HCT116 (cell line): ENCODE measurements at regions not wholly inside any gene's neighbourhood (a gene's known extent, or its start where the extent isn't known, plus 50 kb on each side); places are given as distances from the start of the nearest gene placed in this dataset.

ENCODE experiments used
- ATAC-seq: fragments of 200-7000 bp; cut with Tn5 transposase; 2 replicates; pipeline ENCODE4 v1.9.1; 2020; ENCODE audit warnings: mild to moderate bottlenecking, moderate library complexity
- BruUV-seq: library from RNA; stranded (reverse); fragments of 400-500 nt; replicated peaks from 2 replicates; lab custom pipeline; 2021; lab: Mats Ljungman, UMichigan
- CTCF ChIA-PET: fragments of 300-600 bp; sonication (Branson Sonifier 250); formaldehyde crosslinking; loops from one replicate; lab custom pipeline; 2021; ENCODE audit warnings: antibody characterized with exemption; lab: Charles Lee
- POLR2A ChIA-PET: fragments of 300-600, 350-600 bp; sonication (Branson Sonifier 250); formaldehyde crosslinking; loops from one replicate; lab custom pipeline; 2021; ENCODE audit warnings: antibody characterized with exemption; lab: Charles Lee
- RAD21 ChIA-PET, 2 experiments: fragments of 300-600 bp; sonication (Branson Sonifier 250); formaldehyde crosslinking; loops; one replicate each; lab custom pipeline; 2023; ENCODE audit warnings: low total read pairs in 2 of 2; ENCODE audit not compliant: uncharacterized antibody in 2 of 2, unreplicated experiment in 2 of 2, low non-redundant PET in 1 of 2; lab: Charles Lee
- DNase-seq: peaks from one replicate; pipeline ENCODE4 v3.0.0-alpha.2; 2010; ENCODE audit warnings: low read depth, low spot score
- H2AFZ ChIP-seq: fragments of 200-600 bp; shearing (Covaris generic), sonication (generic); 2 replicates; pipeline ENCODE4 v1.6.1; 2017; ENCODE audit warnings: low read depth, mixed run types, mixed read lengths, antibody characterized with exemption, low read length; ENCODE audit not compliant: poor library complexity, severe bottlenecking
- H3K27ac ChIP-seq: 2 replicates; pipeline ENCODE4 v1.5.1; 2012; ENCODE audit warnings: low read depth, low read length
- H3K27me3 ChIP-seq: fragments of 200-600 bp; sonication (generic); 2 replicates; pipeline ENCODE4 v1.6.1; 2016; ENCODE audit warnings: mixed run types, low read length, mixed read lengths; ENCODE audit not compliant: insufficient read depth
- H3K36me3 ChIP-seq, 2 experiments: fragments of 200-500 bp in 1 of 2; fragments of 200-600 bp in 1 of 2; sonication (Bioruptor generic) in 1 of 2; sonication (generic) in 1 of 2; 2 replicates each; pipeline versions ENCODE4 v1.5.1 to v1.6.1; 2014 to 2016; ENCODE audit warnings: low read length in 2 of 2, inconsistent platforms in 1 of 2, mixed read lengths in 1 of 2, mixed run types in 1 of 2; ENCODE audit not compliant: insufficient read depth in 2 of 2, control insufficient read depth in 1 of 2
- H3K4me1 ChIP-seq, 2 experiments: fragments of 200-600 bp in 1 of 2; sonication (generic) in 1 of 2; 2 replicates each; pipeline versions ENCODE4 v1.5.1 to v1.6.1; 2012 to 2017; ENCODE audit warnings: low read length in 2 of 2, inconsistent platforms in 1 of 2, mild to moderate bottlenecking in 1 of 2, mixed read lengths in 1 of 2, mixed run types in 1 of 2, moderate library complexity in 1 of 2; ENCODE audit not compliant: insufficient read depth in 2 of 2, control insufficient read depth in 1 of 2
- H3K4me2 ChIP-seq: fragments of 200-600 bp; sonication (generic); 2 replicates; pipeline ENCODE4 v1.6.1; 2017; ENCODE audit warnings: mixed run types, low read length, mixed read lengths
- H3K4me3 ChIP-seq, 2 experiments: fragments of 200-600 bp in 1 of 2; sonication (generic) in 1 of 2; replicated peaks in 1 of 2; 2 replicates each; pipeline ENCODE4 v1.5.1; 2011 to 2016; ENCODE audit warnings: low read length in 2 of 2, control low read depth in 1 of 2, low read depth in 1 of 2, mild to moderate bottlenecking in 1 of 2, mixed read lengths in 1 of 2, mixed run types in 1 of 2
- H3K79me2 ChIP-seq: fragments of 200-600 bp; sonication (generic); 2 replicates; pipeline ENCODE4 v1.6.1; 2017; ENCODE audit warnings: mild to moderate bottlenecking, mixed run types, low read length, moderate library complexity, mixed read lengths; ENCODE audit not compliant: insufficient read depth
- H3K9ac ChIP-seq: fragments of 200-600 bp; sonication (generic); 2 replicates; pipeline ENCODE4 v1.6.1; 2016; ENCODE audit warnings: low read length, mixed read lengths
- H3K9me2 ChIP-seq: fragments of 200-600 bp; sonication (generic), shearing (Covaris generic); 2 replicates; pipeline ENCODE4 v1.6.1; 2017; ENCODE audit warnings: mixed run types, mild to moderate bottlenecking, moderate library complexity; ENCODE audit not compliant: insufficient read depth
- H3K9me3 ChIP-seq, 2 experiments: fragments of 200-500 bp in 1 of 2; fragments of 200-600 bp in 1 of 2; sonication (Bioruptor generic) in 1 of 2; sonication (generic) in 1 of 2; 2 replicates each; pipeline ENCODE4 v1.6.1; 2014 to 2017; ENCODE audit warnings: low read length in 2 of 2, mixed read lengths in 2 of 2, inconsistent platforms in 1 of 2, low read depth in 1 of 2, mild to moderate bottlenecking in 1 of 2, mixed run types in 1 of 2, moderate library complexity in 1 of 2; ENCODE audit not compliant: control insufficient read depth in 1 of 2, insufficient read depth in 1 of 2
- H4K20me1 ChIP-seq: fragments of 200-600 bp; sonication (generic), shearing (Covaris generic); 2 replicates; pipeline ENCODE4 v1.6.1; 2017; ENCODE audit warnings: mixed run types, mild to moderate bottlenecking, moderate library complexity; ENCODE audit not compliant: insufficient read depth
- CBX3 ChIP-seq: IDR thresholded peaks from 2 replicates; pipeline ENCODE4 v1.6.1; 2012; ENCODE audit warnings: low read depth
- EGR1 ChIP-seq: IDR thresholded peaks from 2 replicates; pipeline ENCODE4 v1.6.1; 2012; ENCODE audit warnings: low read depth
- EZH2 ChIP-seq: fragments of 200-600 bp; sonication (generic); IDR thresholded peaks from 2 replicates; pipeline ENCODE4 v1.6.1; 2017; ENCODE audit warnings: antibody characterized with exemption, mixed run types
- FOSL1 ChIP-seq: IDR thresholded peaks from 2 replicates; pipeline ENCODE4 v1.6.1; 2012; ENCODE audit warnings: low read depth
- JUND ChIP-seq: IDR thresholded peaks from 2 replicates; pipeline ENCODE4 v1.6.1; 2012
- POLR2A ChIP-seq: IDR thresholded peaks from 2 replicates; pipeline ENCODE4 v1.7.0; 2011; ENCODE audit warnings: borderline replicate concordance; ENCODE audit not compliant: insufficient read depth, insufficient read length; ENCODE audit errors: extremely low read depth
- POLR2AphosphoS5 ChIP-seq: IDR thresholded peaks from 2 replicates; pipeline ENCODE4 v1.6.1; 2011; ENCODE audit warnings: mild to moderate bottlenecking, low read depth, low read length, moderate library complexity
- RAD21 ChIP-seq: IDR thresholded peaks from 2 replicates; pipeline ENCODE4 v1.6.1; 2012; ENCODE audit warnings: low read depth, mild to moderate bottlenecking
- REST ChIP-seq: IDR thresholded peaks from 2 replicates; pipeline ENCODE4 v1.6.1; 2012; ENCODE audit warnings: low read depth
- SIN3A ChIP-seq: IDR thresholded peaks from 2 replicates; pipeline ENCODE4 v1.6.1; 2012; ENCODE audit warnings: low read depth
- SP1 ChIP-seq: IDR thresholded peaks from 2 replicates; pipeline ENCODE4 v1.6.1; 2012; ENCODE audit warnings: low read depth
- SRF ChIP-seq: IDR thresholded peaks from 2 replicates; pipeline ENCODE4 v1.6.1; 2012; ENCODE audit warnings: low read depth
- TCF7L2 ChIP-seq: IDR thresholded peaks from 2 replicates; pipeline ENCODE4 v1.7.0; 2011; ENCODE audit warnings: borderline replicate concordance, inconsistent platforms; ENCODE audit not compliant: insufficient read depth, insufficient read length; ENCODE audit errors: extremely low read depth
- ZBTB33 ChIP-seq: IDR thresholded peaks from 2 replicates; pipeline ENCODE4 v1.6.1; 2011; ENCODE audit warnings: mild to moderate bottlenecking, low read length, moderate library complexity; ENCODE audit not compliant: insufficient replicate concordance; ENCODE audit errors: extremely low read depth
- ZFX ChIP-seq: fragments of 450-650 bp; IDR thresholded peaks from 2 replicates; pipeline ENCODE4 v1.6.1; 2017
- ZNF274 ChIP-seq: fragments of 200-500 bp; sonication (Bioruptor generic); IDR thresholded peaks from 2 replicates; pipeline ENCODE4 v1.6.1; 2014; ENCODE audit warnings: mild to moderate bottlenecking, low read depth, low read length, inconsistent platforms
- intact Hi-C: fragments of 100-400 bp; cut with micrococcal nuclease; formaldehyde crosslinking; loops from 2 replicates; pipeline ENCODE4 v1.10.0; 2022
- TF ChIP-seq, protein P1 (sequence below), 3 experiments: fragments of 200-600 bp in 1 of 3; sonication (generic) in 1 of 3; IDR thresholded peaks in 2 of 3; conservative IDR thresholded peaks in 1 of 3; 2 replicates each; pipeline ENCODE4 v1.5.1; 2012 to 2017; ENCODE audit warnings: low read depth in 2 of 3, low read length in 2 of 3, antibody characterized with exemption in 1 of 3, borderline replicate concordance in 1 of 3, control low read depth in 1 of 3, mild to moderate bottlenecking in 1 of 3, mixed read lengths in 1 of 3, mixed run types in 1 of 3, moderate library complexity in 1 of 3; ENCODE audit not compliant: insufficient read depth in 1 of 3
- TF ChIP-seq, protein P2 (sequence below): IDR thresholded peaks from 2 replicates; pipeline ENCODE4 v1.6.1; 2012
- TF ChIP-seq, protein P3 (sequence below): IDR thresholded peaks from 2 replicates; pipeline ENCODE4 v1.6.1; 2012

- TF ChIP-seq REST = no peak
- no peak for TF ChIP-seq FOSL1
- TF ChIP-seq RAD21 = no peak
- no peak for TF ChIP-seq ZNF274
These were observed 601.4 kb downstream of the C12orf50 start (continued) for GRCh38 chr12:87427770-87428169.

- ChIA-PET CTCF (no interaction called here), RAD21 (no interaction called here), POLR2A (no interaction called here)
- peak; percentile 36 for DNase-seq
- intact Hi-C loops = no loop called here
- peak overlapping the region; percentile 15; the same call in 1 of the 2 replicates for H3K4me2 ChIP-seq
- no TSS peak for BruUV-seq
- H3K79me2 ChIP-seq = no peaks in the 10 kb centered on the region
- H3K9ac ChIP-seq = no peak overlapping the region
- H3K9me2 ChIP-seq = no peaks in the 10 kb centered on the region
- H3K9me3 ChIP-seq = peaks cover 0 to 7% of the 10 kb centered on the region in 2 experiments; a peak in 1 of 4 replicates
- no peak overlapping the region for H3K4me3 ChIP-seq
- H3K27ac ChIP-seq = no peak overlapping the region
- H3K36me3 ChIP-seq = no peaks in the 10 kb centered on the region
- H4K20me1 ChIP-seq = no peaks in the 10 kb centered on the region
- no peak for ATAC-seq
- peaks cover 0 to 5% of the 10 kb centered on the region in 2 experiments; a peak in 2 of 4 replicates for H3K4me1 ChIP-seq
- H2AFZ ChIP-seq = no peak overlapping the region
- H3K27me3 ChIP-seq = no peaks in the 10 kb centered on the region
- TF ChIP-seq SP1 = peak; percentile 34; the same call in 1 of the 2 replicates
- TF ChIP-seq SIN3A = no peak
- peak; percentile 40; the same call in 1 of the 2 replicates for TF ChIP-seq JUND
- TF ChIP-seq SRF = no peak
- TF ChIP-seq, protein P1, sequence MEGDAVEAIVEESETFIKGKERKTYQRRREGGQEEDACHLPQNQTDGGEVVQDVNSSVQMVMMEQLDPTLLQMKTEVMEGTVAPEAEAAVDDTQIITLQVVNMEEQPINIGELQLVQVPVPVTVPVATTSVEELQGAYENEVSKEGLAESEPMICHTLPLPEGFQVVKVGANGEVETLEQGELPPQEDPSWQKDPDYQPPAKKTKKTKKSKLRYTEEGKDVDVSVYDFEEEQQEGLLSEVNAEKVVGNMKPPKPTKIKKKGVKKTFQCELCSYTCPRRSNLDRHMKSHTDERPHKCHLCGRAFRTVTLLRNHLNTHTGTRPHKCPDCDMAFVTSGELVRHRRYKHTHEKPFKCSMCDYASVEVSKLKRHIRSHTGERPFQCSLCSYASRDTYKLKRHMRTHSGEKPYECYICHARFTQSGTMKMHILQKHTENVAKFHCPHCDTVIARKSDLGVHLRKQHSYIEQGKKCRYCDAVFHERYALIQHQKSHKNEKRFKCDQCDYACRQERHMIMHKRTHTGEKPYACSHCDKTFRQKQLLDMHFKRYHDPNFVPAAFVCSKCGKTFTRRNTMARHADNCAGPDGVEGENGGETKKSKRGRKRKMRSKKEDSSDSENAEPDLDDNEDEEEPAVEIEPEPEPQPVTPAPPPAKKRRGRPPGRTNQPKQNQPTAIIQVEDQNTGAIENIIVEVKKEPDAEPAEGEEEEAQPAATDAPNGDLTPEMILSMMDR (IDR thresholded peaks at IDR 0.05 in 2 of 3, conservative IDR thresholded peaks at IDR 0.05 in 1 of 3; ENCODE audit: borderline replicate concordance in 1 of 3, insufficient read depth in 1 of 3, low read depth in 2 of 3, low read length in 2 of 3) = no peak
- TF ChIP-seq, protein P2, sequence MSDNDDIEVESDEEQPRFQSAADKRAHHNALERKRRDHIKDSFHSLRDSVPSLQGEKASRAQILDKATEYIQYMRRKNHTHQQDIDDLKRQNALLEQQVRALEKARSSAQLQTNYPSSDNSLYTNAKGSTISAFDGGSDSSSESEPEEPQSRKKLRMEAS = 0 out of 2 replicates have a peak, but pooled peaks have one; percentile 13
- TF ChIP-seq FOSL1 = peak; percentile 58
- no peak for TF ChIP-seq EGR1
- no peak for TF ChIP-seq ZFX
- no peak for TF ChIP-seq ZBTB33
- TF ChIP-seq POLR2AphosphoS5 = no peak
- no peak for TF ChIP-seq TCF7L2
- TF ChIP-seq, protein P3, sequence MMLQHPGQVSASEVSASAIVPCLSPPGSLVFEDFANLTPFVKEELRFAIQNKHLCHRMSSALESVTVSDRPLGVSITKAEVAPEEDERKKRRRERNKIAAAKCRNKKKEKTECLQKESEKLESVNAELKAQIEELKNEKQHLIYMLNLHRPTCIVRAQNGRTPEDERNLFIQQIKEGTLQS = no peak
- no peak for TF ChIP-seq POLR2A
- TF ChIP-seq EZH2 = no peak
- peak; percentile 93 for TF ChIP-seq CBX3
These were observed 603.2 kb downstream of the C12orf50 start for GRCh38 chr12:87425942-87426554.
